ENCODE measurements at regions not wholly inside any gene's neighbourhood (a gene's known extent, or its start where the extent isn't known, plus 50 kb on each side); places are given as distances from the start of the nearest gene placed in this dataset.

GRCh38 chr5:14011089-14012020 is 66.9 kb upstream of the DNAH5 start (continued):
- no peak for TF ChIP-seq EP300 (IDR thresholded peaks at IDR 0.05; ENCODE audit: low read depth in 2 of 2, low read length in 2 of 2)
- no peak for TF ChIP-seq EP300 (CRISPR knock-in tag; IDR thresholded peaks at IDR 0.05; ENCODE audit: borderline replicate concordance)
- no peak; a peak in 1 of 4 replicates for TF ChIP-seq KLF16 (CRISPR knock-in tag; IDR thresholded peaks at IDR 0.05)
- no peak for TF ChIP-seq NFE2L2 (IDR thresholded peaks at IDR 0.05; ENCODE audit: low read length)
- TF ChIP-seq SAP130 (CRISPR knock-in tag; IDR thresholded peaks at IDR 0.05; ENCODE audit: low read depth): peak; percentile 90
- no peak for TF ChIP-seq ARNTL (CRISPR knock-in tag; IDR thresholded peaks at IDR 0.05)
- TF ChIP-seq ZMYM2 (CRISPR knock-in tag; IDR thresholded peaks at IDR 0.05): no peak
- TF ChIP-seq ZFP1 (CRISPR knock-in tag; IDR thresholded peaks at IDR 0.05): no peak
- TF ChIP-seq NFE2 (CRISPR knock-in tag; IDR thresholded peaks at IDR 0.05): no peak
- TF ChIP-seq ZFP36 (IDR thresholded peaks at IDR 0.05; ENCODE audit: borderline replicate concordance, low read depth, low read length, partially characterized antibody): no peak
- no peak for TF ChIP-seq ATM (IDR thresholded peaks at IDR 0.05; ENCODE audit: borderline replicate concordance)
- no peak for TF ChIP-seq ZKSCAN8 (CRISPR knock-in tag; IDR thresholded peaks at IDR 0.05; ENCODE audit: borderline replicate concordance)
- no peak for TF ChIP-seq TAF15 (IDR thresholded peaks at IDR 0.05; ENCODE audit: low read depth, low read length, poor library complexity, severe bottlenecking)
- TF ChIP-seq ZNF83 (CRISPR knock-in tag; IDR thresholded peaks at IDR 0.05; ENCODE audit: borderline replicate concordance): no peak
- TF ChIP-seq TOE1 (CRISPR knock-in tag; IDR thresholded peaks at IDR 0.05): no peak
- 0 out of 2 replicates have a peak, but pooled peaks have one; percentile 32 for TF ChIP-seq ZNF468 (CRISPR knock-in tag; IDR thresholded peaks at IDR 0.05)
- TF ChIP-seq, protein P1, sequence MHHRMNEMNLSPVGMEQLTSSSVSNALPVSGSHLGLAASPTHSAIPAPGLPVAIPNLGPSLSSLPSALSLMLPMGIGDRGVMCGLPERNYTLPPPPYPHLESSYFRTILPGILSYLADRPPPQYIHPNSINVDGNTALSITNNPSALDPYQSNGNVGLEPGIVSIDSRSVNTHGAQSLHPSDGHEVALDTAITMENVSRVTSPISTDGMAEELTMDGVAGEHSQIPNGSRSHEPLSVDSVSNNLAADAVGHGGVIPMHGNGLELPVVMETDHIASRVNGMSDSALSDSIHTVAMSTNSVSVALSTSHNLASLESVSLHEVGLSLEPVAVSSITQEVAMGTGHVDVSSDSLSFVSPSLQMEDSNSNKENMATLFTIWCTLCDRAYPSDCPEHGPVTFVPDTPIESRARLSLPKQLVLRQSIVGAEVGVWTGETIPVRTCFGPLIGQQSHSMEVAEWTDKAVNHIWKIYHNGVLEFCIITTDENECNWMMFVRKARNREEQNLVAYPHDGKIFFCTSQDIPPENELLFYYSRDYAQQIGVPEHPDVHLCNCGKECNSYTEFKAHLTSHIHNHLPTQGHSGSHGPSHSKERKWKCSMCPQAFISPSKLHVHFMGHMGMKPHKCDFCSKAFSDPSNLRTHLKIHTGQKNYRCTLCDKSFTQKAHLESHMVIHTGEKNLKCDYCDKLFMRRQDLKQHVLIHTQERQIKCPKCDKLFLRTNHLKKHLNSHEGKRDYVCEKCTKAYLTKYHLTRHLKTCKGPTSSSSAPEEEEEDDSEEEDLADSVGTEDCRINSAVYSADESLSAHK (CRISPR knock-in tag; IDR thresholded peaks at IDR 0.05; ENCODE audit: borderline replicate concordance): no peak
- TF ChIP-seq ZNF567 (CRISPR knock-in tag; IDR thresholded peaks at IDR 0.05; ENCODE audit: borderline replicate concordance): peak; percentile 92; the same call in 1 of the 2 replicates
- TF ChIP-seq, protein P2, sequence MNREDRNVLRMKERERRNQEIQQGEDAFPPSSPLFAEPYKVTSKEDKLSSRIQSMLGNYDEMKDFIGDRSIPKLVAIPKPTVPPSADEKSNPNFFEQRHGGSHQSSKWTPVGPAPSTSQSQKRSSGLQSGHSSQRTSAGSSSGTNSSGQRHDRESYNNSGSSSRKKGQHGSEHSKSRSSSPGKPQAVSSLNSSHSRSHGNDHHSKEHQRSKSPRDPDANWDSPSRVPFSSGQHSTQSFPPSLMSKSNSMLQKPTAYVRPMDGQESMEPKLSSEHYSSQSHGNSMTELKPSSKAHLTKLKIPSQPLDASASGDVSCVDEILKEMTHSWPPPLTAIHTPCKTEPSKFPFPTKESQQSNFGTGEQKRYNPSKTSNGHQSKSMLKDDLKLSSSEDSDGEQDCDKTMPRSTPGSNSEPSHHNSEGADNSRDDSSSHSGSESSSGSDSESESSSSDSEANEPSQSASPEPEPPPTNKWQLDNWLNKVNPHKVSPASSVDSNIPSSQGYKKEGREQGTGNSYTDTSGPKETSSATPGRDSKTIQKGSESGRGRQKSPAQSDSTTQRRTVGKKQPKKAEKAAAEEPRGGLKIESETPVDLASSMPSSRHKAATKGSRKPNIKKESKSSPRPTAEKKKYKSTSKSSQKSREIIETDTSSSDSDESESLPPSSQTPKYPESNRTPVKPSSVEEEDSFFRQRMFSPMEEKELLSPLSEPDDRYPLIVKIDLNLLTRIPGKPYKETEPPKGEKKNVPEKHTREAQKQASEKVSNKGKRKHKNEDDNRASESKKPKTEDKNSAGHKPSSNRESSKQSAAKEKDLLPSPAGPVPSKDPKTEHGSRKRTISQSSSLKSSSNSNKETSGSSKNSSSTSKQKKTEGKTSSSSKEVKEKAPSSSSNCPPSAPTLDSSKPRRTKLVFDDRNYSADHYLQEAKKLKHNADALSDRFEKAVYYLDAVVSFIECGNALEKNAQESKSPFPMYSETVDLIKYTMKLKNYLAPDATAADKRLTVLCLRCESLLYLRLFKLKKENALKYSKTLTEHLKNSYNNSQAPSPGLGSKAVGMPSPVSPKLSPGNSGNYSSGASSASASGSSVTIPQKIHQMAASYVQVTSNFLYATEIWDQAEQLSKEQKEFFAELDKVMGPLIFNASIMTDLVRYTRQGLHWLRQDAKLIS (CRISPR knock-in tag; IDR thresholded peaks at IDR 0.05): no peak
- 0 out of 2 replicates have a peak, but pooled peaks have one; percentile 53 for TF ChIP-seq ZNF784 (CRISPR knock-in tag; IDR thresholded peaks at IDR 0.05; ENCODE audit: borderline replicate concordance)
- peak; percentile 74; the same call in 1 of the 2 replicates for TF ChIP-seq ZNF225 (CRISPR knock-in tag; IDR thresholded peaks at IDR 0.05)
- TF ChIP-seq PHB2 (IDR thresholded peaks at IDR 0.05; ENCODE audit: partially characterized antibody): no peak
- no peak for TF ChIP-seq KDM3A (CRISPR knock-in tag; IDR thresholded peaks at IDR 0.05; ENCODE audit: low read depth)

Measured in HepG2 (cell line).